GM12872 (cell line): ENCODE measurements at regions not wholly inside any gene's neighbourhood (a gene's known extent, or its start where the extent isn't known, plus 50 kb on each side); places are given as distances from the start of the nearest gene placed in this dataset.

Experiments
- TF ChIP-seq, protein P1 (sequence below): IDR thresholded peaks from 3 replicates; pipeline ENCODE4 v1.5.1; 2011; ENCODE audit warnings: low read depth, mild to moderate bottlenecking, low read length, moderate library complexity; ENCODE audit not compliant: insufficient read depth

- TF ChIP-seq, protein P1, sequence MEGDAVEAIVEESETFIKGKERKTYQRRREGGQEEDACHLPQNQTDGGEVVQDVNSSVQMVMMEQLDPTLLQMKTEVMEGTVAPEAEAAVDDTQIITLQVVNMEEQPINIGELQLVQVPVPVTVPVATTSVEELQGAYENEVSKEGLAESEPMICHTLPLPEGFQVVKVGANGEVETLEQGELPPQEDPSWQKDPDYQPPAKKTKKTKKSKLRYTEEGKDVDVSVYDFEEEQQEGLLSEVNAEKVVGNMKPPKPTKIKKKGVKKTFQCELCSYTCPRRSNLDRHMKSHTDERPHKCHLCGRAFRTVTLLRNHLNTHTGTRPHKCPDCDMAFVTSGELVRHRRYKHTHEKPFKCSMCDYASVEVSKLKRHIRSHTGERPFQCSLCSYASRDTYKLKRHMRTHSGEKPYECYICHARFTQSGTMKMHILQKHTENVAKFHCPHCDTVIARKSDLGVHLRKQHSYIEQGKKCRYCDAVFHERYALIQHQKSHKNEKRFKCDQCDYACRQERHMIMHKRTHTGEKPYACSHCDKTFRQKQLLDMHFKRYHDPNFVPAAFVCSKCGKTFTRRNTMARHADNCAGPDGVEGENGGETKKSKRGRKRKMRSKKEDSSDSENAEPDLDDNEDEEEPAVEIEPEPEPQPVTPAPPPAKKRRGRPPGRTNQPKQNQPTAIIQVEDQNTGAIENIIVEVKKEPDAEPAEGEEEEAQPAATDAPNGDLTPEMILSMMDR, result no peak
Observed at GRCh38 chr6:82645536-82646230, 282.1 kb downstream of the TPBG start.

- TF ChIP-seq, protein P1, result no peak
Observed at GRCh38 chr6:82646231-82646615, 282.6 kb downstream of the TPBG start.

GRCh38 chr6:82651845-82652335, 288.3 kb downstream of the TPBG start:
- TF ChIP-seq, protein P1, result no peak

DNA sequence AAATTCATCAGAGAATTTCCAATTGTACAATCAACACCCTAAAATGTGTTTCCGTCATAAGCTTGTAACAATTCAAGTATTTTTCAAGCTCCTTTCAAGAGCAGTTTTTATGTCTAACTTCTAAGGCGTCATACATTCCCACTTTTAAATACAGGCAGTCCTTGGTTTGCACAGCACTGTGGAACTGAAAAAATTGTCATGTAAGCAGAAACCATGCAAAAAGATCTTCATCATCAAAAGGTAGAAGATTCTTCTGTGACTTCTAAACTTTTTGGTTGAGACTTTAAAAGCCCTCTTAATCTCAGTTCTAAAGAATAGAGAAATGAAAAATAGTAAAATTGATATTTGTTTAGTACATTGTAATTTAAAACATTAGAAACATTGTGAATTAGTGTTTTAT, 315.6 kb downstream of the TPBG start:
- TF ChIP-seq, protein P1, result no peak

DNA sequence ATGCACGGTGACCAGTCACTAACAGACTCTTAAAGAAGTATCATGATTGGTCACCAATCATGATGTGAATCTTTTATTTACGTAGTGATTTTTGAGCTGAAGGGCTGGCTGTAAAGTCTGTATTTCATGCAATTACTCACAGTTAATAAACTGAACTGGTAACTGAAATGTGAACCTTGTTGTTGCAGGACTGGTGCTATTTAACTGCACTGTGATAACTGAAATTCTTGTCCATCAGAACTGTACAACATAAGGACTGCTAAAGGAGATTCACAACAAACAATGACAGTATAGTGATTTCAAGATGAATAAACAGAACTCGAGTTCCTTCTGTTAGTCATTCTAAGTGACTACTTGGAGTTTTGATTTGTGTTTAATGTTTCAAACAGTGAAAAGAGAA, 316.6 kb downstream of the TPBG start:
- TF ChIP-seq, protein P1, result no peak

- TF ChIP-seq, protein P1, result no peak
Observed at GRCh38 chr6:82681119-82681714, 317.6 kb downstream of the TPBG start.

DNA sequence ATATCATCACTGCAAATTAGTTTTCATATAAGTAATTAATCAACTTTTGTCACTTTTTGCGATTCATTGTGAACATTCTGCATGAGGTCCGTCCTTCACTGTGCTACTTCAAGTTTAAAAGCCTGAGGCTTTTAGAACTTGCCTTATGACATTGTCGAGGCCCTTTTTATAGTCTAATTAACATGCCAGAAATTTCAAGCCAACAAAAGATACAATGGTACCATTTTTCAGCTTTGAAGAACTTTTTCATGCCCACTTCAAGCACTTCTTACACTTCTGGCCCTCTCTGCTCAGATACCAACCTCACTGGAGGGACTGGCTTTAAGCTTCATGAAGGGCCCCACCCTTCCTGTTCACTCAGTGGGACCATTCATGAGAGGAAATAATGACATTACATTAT, 323.1 kb downstream of the TPBG start:
- TF ChIP-seq, protein P1, result no peak
